GM12801 (cell line): ENCODE measurements at regions not wholly inside any gene's neighbourhood (a gene's known extent, or its start where the extent isn't known, plus 50 kb on each side); places are given as distances from the start of the nearest gene placed in this dataset.

ENCODE experiments used
- CTCF ChIP-seq: IDR thresholded peaks from one replicate; pipeline ENCODE4 v1.5.1; 2011; ENCODE audit warnings: control low read depth; ENCODE audit not compliant: insufficient read length; ENCODE audit errors: extremely low read depth

- no peak for TF ChIP-seq CTCF
These were observed 234.9 kb upstream of the PLEKHG7 start for GRCh38 chr12:92467886-92468285.

- no peak for TF ChIP-seq CTCF
These were observed 236.1 kb upstream of the PLEKHG7 start for GRCh38 chr12:92466391-92467305.

- no peak for TF ChIP-seq CTCF
These were observed 236.9 kb upstream of the PLEKHG7 start for GRCh38 chr12:92465786-92466295.

GRCh38 chr12:92464911-92465310, 237.9 kb upstream of the PLEKHG7 start:
- no peak for TF ChIP-seq CTCF

- no peak for TF ChIP-seq CTCF
These were observed 239.6 kb upstream of the PLEKHG7 start for GRCh38 chr12:92463171-92463570.

- no peak for TF ChIP-seq CTCF
These were observed 240.3 kb upstream of the PLEKHG7 start for GRCh38 chr12:92462527-92462926.

GRCh38 chr12:92462049-92462448, 240.7 kb upstream of the PLEKHG7 start:
- no peak for TF ChIP-seq CTCF
